Testis (tissue), 2 donors: ENCODE measurements at regions not wholly inside any gene's neighbourhood (a gene's known extent, or its start where the extent isn't known, plus 50 kb on each side); places are given as distances from the start of the nearest gene placed in this dataset.
"Not testable (repeated sequence)": the region's sequence is repeated elsewhere in the genome, so short reads cannot be mapped to it uniquely, and the experiment has no call there.

Experiments used
- POLR2A ChIP-seq: fragments of 450-650 bp; IDR thresholded peaks from one replicate; pipeline ENCODE4 v1.6.1; 2017; ENCODE audit warnings: antibody characterized with exemption, mild to moderate bottlenecking, moderate library complexity
- TF ChIP-seq, protein P1 (sequence below), 3 experiments: fragments of 450-650 bp in 2 of 3; fragments of 200-600 bp in 1 of 3; sonication (generic) in 1 of 3; IDR thresholded peaks; one replicate each; pipeline ENCODE4 v1.5.1; 2016 to 2019; ENCODE audit warnings: antibody characterized with exemption in 3 of 3, mild to moderate bottlenecking in 2 of 3, moderate library complexity in 1 of 3

DNA sequence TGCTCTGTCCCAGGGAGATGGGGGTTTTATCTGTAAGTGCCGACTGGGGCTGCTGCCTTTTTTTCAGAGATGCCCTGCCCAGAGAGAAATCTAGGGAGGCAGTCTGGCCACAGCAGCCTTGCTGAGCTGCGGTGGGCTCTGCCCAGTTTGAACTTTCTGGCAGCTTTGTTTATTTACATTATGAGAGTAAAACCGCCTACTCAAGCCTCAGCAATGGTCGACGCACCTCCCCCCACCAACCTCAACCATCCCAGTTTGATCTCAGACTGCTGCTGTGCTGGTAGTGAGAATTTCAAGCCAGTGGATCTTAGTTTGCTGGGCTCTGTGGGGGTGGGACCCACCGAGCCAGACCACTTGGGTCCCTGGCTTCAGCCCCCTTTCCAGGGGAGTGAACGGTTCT lies 188.0 kb downstream of the PRELID2 start:
- TF ChIP-seq, protein P1, sequence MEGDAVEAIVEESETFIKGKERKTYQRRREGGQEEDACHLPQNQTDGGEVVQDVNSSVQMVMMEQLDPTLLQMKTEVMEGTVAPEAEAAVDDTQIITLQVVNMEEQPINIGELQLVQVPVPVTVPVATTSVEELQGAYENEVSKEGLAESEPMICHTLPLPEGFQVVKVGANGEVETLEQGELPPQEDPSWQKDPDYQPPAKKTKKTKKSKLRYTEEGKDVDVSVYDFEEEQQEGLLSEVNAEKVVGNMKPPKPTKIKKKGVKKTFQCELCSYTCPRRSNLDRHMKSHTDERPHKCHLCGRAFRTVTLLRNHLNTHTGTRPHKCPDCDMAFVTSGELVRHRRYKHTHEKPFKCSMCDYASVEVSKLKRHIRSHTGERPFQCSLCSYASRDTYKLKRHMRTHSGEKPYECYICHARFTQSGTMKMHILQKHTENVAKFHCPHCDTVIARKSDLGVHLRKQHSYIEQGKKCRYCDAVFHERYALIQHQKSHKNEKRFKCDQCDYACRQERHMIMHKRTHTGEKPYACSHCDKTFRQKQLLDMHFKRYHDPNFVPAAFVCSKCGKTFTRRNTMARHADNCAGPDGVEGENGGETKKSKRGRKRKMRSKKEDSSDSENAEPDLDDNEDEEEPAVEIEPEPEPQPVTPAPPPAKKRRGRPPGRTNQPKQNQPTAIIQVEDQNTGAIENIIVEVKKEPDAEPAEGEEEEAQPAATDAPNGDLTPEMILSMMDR (IDR thresholded peaks at IDR 0.05): not testable (repeated sequence)
- not testable (repeated sequence) for TF ChIP-seq POLR2A
